IMR-90 (cell line): ENCODE measurements at regions not wholly inside any gene's neighbourhood (a gene's known extent, or its start where the extent isn't known, plus 50 kb on each side); places are given as distances from the start of the nearest gene placed in this dataset.

Experiments
- CEBPB ChIP-seq: IDR thresholded peaks from 2 replicates; pipeline ENCODE4 v1.6.1; 2012; ENCODE audit warnings: low read depth, low read length, improper control_type of control experiment
- CHD1 ChIP-seq: IDR thresholded peaks from 2 replicates; pipeline ENCODE4 v1.6.1; 2012; ENCODE audit warnings: low read depth, low read length, improper control_type of control experiment
- CTCF ChIP-seq: conservative IDR thresholded peaks from 2 replicates; pipeline ENCODE4 v1.5.1; 2012; ENCODE audit warnings: mild to moderate bottlenecking, low read depth, low read length, improper control_type of control experiment
- FOS ChIP-seq: fragments of 150-350 bp; IDR thresholded peaks from 2 replicates; pipeline ENCODE4 v1.6.1; 2016; ENCODE audit warnings: low read depth, low read length
- MAFK ChIP-seq: IDR thresholded peaks from 2 replicates; pipeline ENCODE4 v1.6.1; 2012; ENCODE audit warnings: low read depth, low read length, improper control_type of control experiment
- MXI1 ChIP-seq: IDR thresholded peaks from 2 replicates; pipeline ENCODE4 v1.6.1; 2012; ENCODE audit warnings: low read depth, mild to moderate bottlenecking, low read length, moderate library complexity, borderline replicate concordance
- POLR2A ChIP-seq: IDR thresholded peaks from 2 replicates; pipeline ENCODE4 v1.6.1; 2012; ENCODE audit warnings: mild to moderate bottlenecking, low read depth, low read length
- RAD21 ChIP-seq: IDR thresholded peaks from 2 replicates; pipeline ENCODE4 v1.6.1; 2012; ENCODE audit warnings: low read length, improper control_type of control experiment
- RCOR1 ChIP-seq: IDR thresholded peaks from 2 replicates; pipeline ENCODE4 v1.6.1; 2012; ENCODE audit warnings: mild to moderate bottlenecking, low read length, improper control_type of control experiment; ENCODE audit not compliant: insufficient replicate concordance
- RFX5 ChIP-seq: IDR thresholded peaks from 2 replicates; pipeline ENCODE4 v1.8.0; 2012; ENCODE audit warnings: low read depth, mild to moderate bottlenecking, low read length, moderate library complexity
- USF2 ChIP-seq: fragments of 150-350 bp; IDR thresholded peaks from 2 replicates; pipeline ENCODE4 v1.6.1; 2017; ENCODE audit warnings: mild to moderate bottlenecking, antibody characterized with exemption, low read length, low read depth

- no peak for TF ChIP-seq CEBPB
- TF ChIP-seq CTCF, result no peak
- TF ChIP-seq POLR2A, result no peak
- TF ChIP-seq USF2, result no peak
- no peak for TF ChIP-seq RAD21
- TF ChIP-seq RCOR1, result no peak
- TF ChIP-seq MXI1, result no peak
- no peak for TF ChIP-seq MAFK
- no peak for TF ChIP-seq CHD1
- TF ChIP-seq FOS, result no peak
- TF ChIP-seq RFX5, result no peak
These were observed 237.6 kb downstream of the TUSC7 start for GRCh38 chr3:116947148-116947547.
